PFSK-1 (cell line): ENCODE measurements at regions not wholly inside any gene's neighbourhood (a gene's known extent, or its start where the extent isn't known, plus 50 kb on each side); places are given as distances from the start of the nearest gene placed in this dataset.

ENCODE experiments used
- POLR2AphosphoS5 ChIP-seq: IDR thresholded peaks from 2 replicates; pipeline ENCODE4 v1.6.1; 2012; ENCODE audit warnings: low read depth, mild to moderate bottlenecking, control low read depth, low read length, moderate library complexity
- SIN3A ChIP-seq: IDR thresholded peaks from 2 replicates; pipeline ENCODE4 v1.6.1; 2012; ENCODE audit warnings: mild to moderate bottlenecking, low read length, moderate library complexity, borderline replicate concordance; ENCODE audit not compliant: insufficient read depth
- TAF1 ChIP-seq: IDR thresholded peaks from 2 replicates; pipeline ENCODE4 v1.6.1; 2012; ENCODE audit warnings: low read length, control low read depth, borderline replicate concordance; ENCODE audit not compliant: insufficient read depth
- TF ChIP-seq, protein P1 (sequence below), 2 experiments: IDR thresholded peaks; 2 replicates each; pipeline versions ENCODE4 v1.6.1 to v1.8.0; 2011 to 2012; ENCODE audit warnings: low read depth in 2 of 2, low read length in 2 of 2, control low read depth in 1 of 2, inconsistent platforms in 1 of 2, mild to moderate bottlenecking in 1 of 2, moderate library complexity in 1 of 2; ENCODE audit not compliant: insufficient read depth in 1 of 2

DNA sequence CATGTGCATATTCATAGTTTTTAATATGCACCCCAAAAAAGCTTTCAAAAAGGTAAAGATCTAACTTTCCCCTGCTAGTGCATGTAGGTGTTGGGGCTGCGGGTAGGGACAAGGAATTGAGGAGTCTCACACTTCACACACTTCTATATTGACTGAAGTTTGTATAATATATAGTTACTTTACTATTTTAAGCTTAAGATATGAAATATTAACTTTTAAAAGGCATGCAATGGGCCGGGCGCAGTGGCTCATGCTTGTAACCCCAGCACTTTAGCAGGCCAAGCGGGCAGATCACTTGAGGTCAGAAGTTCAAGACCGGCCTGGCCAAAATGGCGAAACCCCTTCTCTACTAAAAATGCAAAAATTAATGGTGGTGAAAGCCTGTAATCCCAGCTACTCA, 109.1 kb upstream of the SH3BP4 start:
- TF ChIP-seq SIN3A = no peak
- TF ChIP-seq POLR2AphosphoS5 = no peak
- TF ChIP-seq, protein P1, sequence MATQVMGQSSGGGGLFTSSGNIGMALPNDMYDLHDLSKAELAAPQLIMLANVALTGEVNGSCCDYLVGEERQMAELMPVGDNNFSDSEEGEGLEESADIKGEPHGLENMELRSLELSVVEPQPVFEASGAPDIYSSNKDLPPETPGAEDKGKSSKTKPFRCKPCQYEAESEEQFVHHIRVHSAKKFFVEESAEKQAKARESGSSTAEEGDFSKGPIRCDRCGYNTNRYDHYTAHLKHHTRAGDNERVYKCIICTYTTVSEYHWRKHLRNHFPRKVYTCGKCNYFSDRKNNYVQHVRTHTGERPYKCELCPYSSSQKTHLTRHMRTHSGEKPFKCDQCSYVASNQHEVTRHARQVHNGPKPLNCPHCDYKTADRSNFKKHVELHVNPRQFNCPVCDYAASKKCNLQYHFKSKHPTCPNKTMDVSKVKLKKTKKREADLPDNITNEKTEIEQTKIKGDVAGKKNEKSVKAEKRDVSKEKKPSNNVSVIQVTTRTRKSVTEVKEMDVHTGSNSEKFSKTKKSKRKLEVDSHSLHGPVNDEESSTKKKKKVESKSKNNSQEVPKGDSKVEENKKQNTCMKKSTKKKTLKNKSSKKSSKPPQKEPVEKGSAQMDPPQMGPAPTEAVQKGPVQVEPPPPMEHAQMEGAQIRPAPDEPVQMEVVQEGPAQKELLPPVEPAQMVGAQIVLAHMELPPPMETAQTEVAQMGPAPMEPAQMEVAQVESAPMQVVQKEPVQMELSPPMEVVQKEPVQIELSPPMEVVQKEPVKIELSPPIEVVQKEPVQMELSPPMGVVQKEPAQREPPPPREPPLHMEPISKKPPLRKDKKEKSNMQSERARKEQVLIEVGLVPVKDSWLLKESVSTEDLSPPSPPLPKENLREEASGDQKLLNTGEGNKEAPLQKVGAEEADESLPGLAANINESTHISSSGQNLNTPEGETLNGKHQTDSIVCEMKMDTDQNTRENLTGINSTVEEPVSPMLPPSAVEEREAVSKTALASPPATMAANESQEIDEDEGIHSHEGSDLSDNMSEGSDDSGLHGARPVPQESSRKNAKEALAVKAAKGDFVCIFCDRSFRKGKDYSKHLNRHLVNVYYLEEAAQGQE (IDR thresholded peaks at IDR 0.05; ENCODE audit: insufficient read depth in 1 of 2, low read depth in 2 of 2, low read length in 2 of 2) = no peak
- no peak for TF ChIP-seq TAF1
